ENCODE measurements at regions not wholly inside any gene's neighbourhood (a gene's known extent, or its start where the extent isn't known, plus 50 kb on each side); places are given as distances from the start of the nearest gene placed in this dataset.

GRCh38 chr13:106306748-106307277, 228.6 kb downstream of the EFNB2 start:
- no peak overlapping the region for H3K4me3 ChIP-seq (ENCODE audit: control insufficient read depth, low read depth, low read length)
- no peak for DNase-seq (ENCODE audit: low read depth)
- TF ChIP-seq CTCF (IDR thresholded peaks at IDR 0.05; ENCODE audit: control insufficient read depth, insufficient read depth, low read depth, low read length, missing control alignments) = no peak

GRCh38 chr13:106302843-106303242, 232.6 kb downstream of the EFNB2 start:
- H3K4me3 ChIP-seq (ENCODE audit: control insufficient read depth, low read depth, low read length) = no peak overlapping the region
- DNase-seq (ENCODE audit: low read depth) = no peak
- TF ChIP-seq CTCF (IDR thresholded peaks at IDR 0.05; ENCODE audit: control insufficient read depth, insufficient read depth, low read depth, low read length, missing control alignments) = no peak

GRCh38 chr13:106302011-106302410, 233.5 kb downstream of the EFNB2 start:
- TF ChIP-seq CTCF (IDR thresholded peaks at IDR 0.05; ENCODE audit: control insufficient read depth, insufficient read depth, low read depth, low read length, missing control alignments) = no peak
- DNase-seq (ENCODE audit: low read depth) = no peak
- H3K4me3 ChIP-seq (ENCODE audit: control insufficient read depth, low read depth, low read length) = no peak overlapping the region

- DNase-seq (ENCODE audit: low read depth) = no peak
- TF ChIP-seq CTCF (IDR thresholded peaks at IDR 0.05; ENCODE audit: control insufficient read depth, insufficient read depth, low read depth, low read length, missing control alignments) = no peak
- no peak overlapping the region for H3K4me3 ChIP-seq (ENCODE audit: control insufficient read depth, low read depth, low read length)
Observed at GRCh38 chr13:106299621-106300020, 235.8 kb downstream of the EFNB2 start.

- TF ChIP-seq CTCF (IDR thresholded peaks at IDR 0.05; ENCODE audit: control insufficient read depth, insufficient read depth, low read depth, low read length, missing control alignments) = no peak
- DNase-seq (ENCODE audit: low read depth) = no peak
- H3K4me3 ChIP-seq (ENCODE audit: control insufficient read depth, low read depth, low read length) = no peak overlapping the region
Observed at GRCh38 chr13:106297283-106297682, 238.2 kb downstream of the EFNB2 start.

GRCh38 chr13:106296723-106297122, 238.7 kb downstream of the EFNB2 start:
- DNase-seq (ENCODE audit: low read depth) = no peak
- no peak overlapping the region for H3K4me3 ChIP-seq (ENCODE audit: control insufficient read depth, low read depth, low read length)
- no peak for TF ChIP-seq CTCF (IDR thresholded peaks at IDR 0.05; ENCODE audit: control insufficient read depth, insufficient read depth, low read depth, low read length, missing control alignments)

GRCh38 chr13:106295971-106296370, 239.5 kb downstream of the EFNB2 start:
- no peak for DNase-seq (ENCODE audit: low read depth)
- H3K4me3 ChIP-seq (ENCODE audit: control insufficient read depth, low read depth, low read length) = no peak overlapping the region
- TF ChIP-seq CTCF (IDR thresholded peaks at IDR 0.05; ENCODE audit: control insufficient read depth, insufficient read depth, low read depth, low read length, missing control alignments) = no peak

Data from AG09309 (cell line).